ENCODE measurements at regions not wholly inside any gene's neighbourhood (a gene's known extent, or its start where the extent isn't known, plus 50 kb on each side); places are given as distances from the start of the nearest gene placed in this dataset.

GRCh38 chr14:43877351-43877960 is 629.6 kb downstream of the FSCB start:
- TF ChIP-seq CTCF (conservative IDR thresholded peaks at IDR 0.05) (no peak), ZFX (IDR thresholded peaks at IDR 0.05) (no peak)
